ENCODE measurements at regions not wholly inside any gene's neighbourhood (a gene's known extent, or its start where the extent isn't known, plus 50 kb on each side); places are given as distances from the start of the nearest gene placed in this dataset.

DNA sequence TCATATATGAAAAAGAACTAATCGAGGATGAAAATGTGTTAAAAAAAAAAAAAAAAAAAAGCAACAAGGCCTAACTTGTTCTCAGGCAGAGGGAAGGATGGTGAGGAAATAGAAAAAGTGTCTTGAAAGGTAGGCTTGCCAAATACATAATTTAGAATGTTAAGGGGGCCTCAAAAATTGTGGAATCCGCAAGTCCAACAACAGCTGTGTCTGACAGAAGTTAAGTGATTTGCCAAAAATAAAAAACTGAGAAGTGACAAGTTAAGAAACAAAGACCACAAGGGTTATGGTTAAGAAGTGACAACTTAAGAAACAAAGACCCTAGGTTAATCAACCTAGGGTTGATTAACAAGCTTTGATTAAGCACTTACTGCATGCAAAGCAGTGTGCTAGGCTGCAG is 110.6 kb downstream of the P2RY1 start:
- Mint-ChIP-seq H3K9me3 (ENCODE audit: insufficient read depth) (no peaks in the 10 kb centered on the region), H3K27me3 (peaks cover 7% of the 10 kb centered on the region), H3K27ac (no peak overlapping the region), H3K4me1 (no peaks in the 10 kb centered on the region), H3K4me3 (no peak overlapping the region)
- DNase-seq (no peak), ATAC-seq (ENCODE audit: low read depth) (no peak)
- Histone ChIP-seq H3K79me2 (ENCODE audit: control insufficient read depth, insufficient read depth, low read length) (no peaks in the 10 kb centered on the region), H3K27ac (ENCODE audit: low read length in 2 of 2) (no peak overlapping the region), H3K9me3 (ENCODE audit: control extremely low read depth in 1 of 3, control insufficient read depth in 2 of 3, insufficient read depth in 1 of 3, low read length in 2 of 3) (no peaks in the 10 kb centered on the region), H2AFZ (ENCODE audit: insufficient read depth, low read depth, low read length, poor library complexity, severe bottlenecking) (no peak overlapping the region), H3K4me3 (ENCODE audit: control extremely low read depth in 1 of 5, extremely low read depth in 1 of 5, insufficient read depth in 1 of 5, low read depth in 2 of 5, low read length in 4 of 5) (no peak overlapping the region), H3K4me1 (ENCODE audit: control insufficient read depth in 2 of 2, insufficient read depth in 2 of 2, low read length in 2 of 2) (no peaks in the 10 kb centered on the region), H3K36me3 (replicated peaks in 1 of 2; ENCODE audit: control extremely low read depth in 1 of 2, control insufficient read depth in 1 of 2, extremely low read depth in 1 of 2, insufficient read depth in 2 of 2, low read length in 1 of 2) (no peaks in the 10 kb centered on the region), H3K27me3 (replicated peaks in 1 of 4; ENCODE audit: control extremely low read depth in 1 of 4, control insufficient read depth in 3 of 4, insufficient read depth in 4 of 4, low read length in 3 of 4) (no peaks in the 10 kb centered on the region), H4K20me1 (ENCODE audit: control insufficient read depth, insufficient read depth, low read length, poor library complexity, severe bottlenecking) (no peaks in the 10 kb centered on the region), H3K4me2 (replicated peaks; ENCODE audit: low read depth, low read length, poor library complexity, severe bottlenecking) (no peak overlapping the region), H3K9ac (ENCODE audit: low read length) (no peak overlapping the region)
- intact Hi-C loops (cut with micrococcal nuclease) = no loop called here
- ChIA-PET CTCF (no interaction called here), POLR2A (no interaction called here)
- TF ChIP-seq, protein P1, sequence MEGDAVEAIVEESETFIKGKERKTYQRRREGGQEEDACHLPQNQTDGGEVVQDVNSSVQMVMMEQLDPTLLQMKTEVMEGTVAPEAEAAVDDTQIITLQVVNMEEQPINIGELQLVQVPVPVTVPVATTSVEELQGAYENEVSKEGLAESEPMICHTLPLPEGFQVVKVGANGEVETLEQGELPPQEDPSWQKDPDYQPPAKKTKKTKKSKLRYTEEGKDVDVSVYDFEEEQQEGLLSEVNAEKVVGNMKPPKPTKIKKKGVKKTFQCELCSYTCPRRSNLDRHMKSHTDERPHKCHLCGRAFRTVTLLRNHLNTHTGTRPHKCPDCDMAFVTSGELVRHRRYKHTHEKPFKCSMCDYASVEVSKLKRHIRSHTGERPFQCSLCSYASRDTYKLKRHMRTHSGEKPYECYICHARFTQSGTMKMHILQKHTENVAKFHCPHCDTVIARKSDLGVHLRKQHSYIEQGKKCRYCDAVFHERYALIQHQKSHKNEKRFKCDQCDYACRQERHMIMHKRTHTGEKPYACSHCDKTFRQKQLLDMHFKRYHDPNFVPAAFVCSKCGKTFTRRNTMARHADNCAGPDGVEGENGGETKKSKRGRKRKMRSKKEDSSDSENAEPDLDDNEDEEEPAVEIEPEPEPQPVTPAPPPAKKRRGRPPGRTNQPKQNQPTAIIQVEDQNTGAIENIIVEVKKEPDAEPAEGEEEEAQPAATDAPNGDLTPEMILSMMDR (IDR thresholded peaks at IDR 0.05) = no peak
- TF ChIP-seq EZH2 (IDR thresholded peaks at IDR 0.05; ENCODE audit: borderline replicate concordance, insufficient read depth, low read depth, low read length, poor library complexity, severe bottlenecking) = no peak
- no CpG with 5 or more reads among the region's 2 CpGs for WGBS (ENCODE audit: insufficient coverage)

DNA sequence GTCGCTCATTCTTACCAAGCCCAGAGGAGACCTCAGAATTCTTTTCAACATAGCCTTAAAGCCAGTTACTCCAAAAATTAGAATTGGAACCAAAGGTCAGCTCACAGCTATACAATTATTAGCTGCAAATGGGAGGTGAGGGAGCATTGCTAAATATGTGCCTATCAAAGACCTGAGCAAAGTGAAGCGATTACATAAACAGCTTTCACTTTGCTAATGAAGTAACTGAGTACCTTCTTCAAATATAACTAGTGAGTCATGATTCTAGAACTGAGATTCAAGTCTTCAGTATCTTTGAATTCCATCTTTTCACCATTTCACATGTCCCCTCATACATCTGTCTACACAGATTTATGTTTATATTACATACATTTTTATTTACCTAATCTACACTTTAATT is 122.6 kb downstream of the P2RY1 start:
- ChIA-PET CTCF (no interaction called here), POLR2A (no interaction called here)
- Mint-ChIP-seq H3K27me3 (no peaks in the 10 kb centered on the region), H3K4me1 (no peaks in the 10 kb centered on the region), H3K4me3 (no peak overlapping the region), H3K9me3 (ENCODE audit: insufficient read depth) (no peaks in the 10 kb centered on the region), H3K27ac (no peak overlapping the region)
- Histone ChIP-seq H3K4me3 (ENCODE audit: control extremely low read depth in 1 of 5, extremely low read depth in 1 of 5, insufficient read depth in 1 of 5, low read depth in 2 of 5, low read length in 4 of 5) (no peak overlapping the region), H3K4me2 (replicated peaks; ENCODE audit: low read depth, low read length, poor library complexity, severe bottlenecking) (no peak overlapping the region), H3K79me2 (ENCODE audit: control insufficient read depth, insufficient read depth, low read length) (no peaks in the 10 kb centered on the region), H3K9ac (ENCODE audit: low read length) (no peak overlapping the region), H2AFZ (ENCODE audit: insufficient read depth, low read depth, low read length, poor library complexity, severe bottlenecking) (no peak overlapping the region), H3K4me1 (ENCODE audit: control insufficient read depth in 2 of 2, insufficient read depth in 2 of 2, low read length in 2 of 2) (no peaks in the 10 kb centered on the region), H3K27ac (ENCODE audit: low read length in 2 of 2) (no peak overlapping the region), H3K36me3 (replicated peaks in 1 of 2; ENCODE audit: control extremely low read depth in 1 of 2, control insufficient read depth in 1 of 2, extremely low read depth in 1 of 2, insufficient read depth in 2 of 2, low read length in 1 of 2) (no peaks in the 10 kb centered on the region), H3K9me3 (ENCODE audit: control extremely low read depth in 1 of 3, control insufficient read depth in 2 of 3, insufficient read depth in 1 of 3, low read length in 2 of 3) (no peaks in the 10 kb centered on the region), H3K27me3 (replicated peaks in 1 of 4; ENCODE audit: control extremely low read depth in 1 of 4, control insufficient read depth in 3 of 4, insufficient read depth in 4 of 4, low read length in 3 of 4) (no peaks in the 10 kb centered on the region), H4K20me1 (ENCODE audit: control insufficient read depth, insufficient read depth, low read length, poor library complexity, severe bottlenecking) (no peaks in the 10 kb centered on the region)
- no peak for ATAC-seq (ENCODE audit: low read depth)
- 83% methylated on average over 1 of the region's 2 CpGs for WGBS (ENCODE audit: insufficient coverage)
- TF ChIP-seq, protein P1 (IDR thresholded peaks at IDR 0.05) = no peak
- TF ChIP-seq EZH2 (IDR thresholded peaks at IDR 0.05; ENCODE audit: borderline replicate concordance, insufficient read depth, low read depth, low read length, poor library complexity, severe bottlenecking) = no peak
- intact Hi-C loops (cut with micrococcal nuclease) = no loop called here
- DNase-seq = no peak
